GM10248 (cell line): ENCODE measurements at regions not wholly inside any gene's neighbourhood (a gene's known extent, or its start where the extent isn't known, plus 50 kb on each side); places are given as distances from the start of the nearest gene placed in this dataset.

ENCODE experiments used
- CTCF ChIA-PET: fragments of 300-600 bp; sonication (Branson Sonifier 250); formaldehyde crosslinking; extraction: SDS; loops from one replicate; lab custom pipeline; 2021; ENCODE audit warnings: antibody characterized with exemption; lab: Yijun Ruan, JAX
- POLR2A ChIA-PET: fragments of 350-650 bp; sonication (Branson Sonifier 250); formaldehyde crosslinking; extraction: SDS; loops from one replicate; lab custom pipeline; 2020; ENCODE audit warnings: antibody characterized with exemption; lab: Yijun Ruan, JAX
- DNase-seq: peaks from one replicate; pipeline ENCODE4 v3.0.0; 2012; ENCODE audit errors: extremely low spot score
- TF ChIP-seq, protein P1 (sequence below): IDR thresholded peaks from 2 replicates; pipeline ENCODE4 v1.5.1; 2012; ENCODE audit warnings: mild to moderate bottlenecking, low read depth; ENCODE audit errors: extremely low read depth, missing control alignments, control extremely low read depth

DNA sequence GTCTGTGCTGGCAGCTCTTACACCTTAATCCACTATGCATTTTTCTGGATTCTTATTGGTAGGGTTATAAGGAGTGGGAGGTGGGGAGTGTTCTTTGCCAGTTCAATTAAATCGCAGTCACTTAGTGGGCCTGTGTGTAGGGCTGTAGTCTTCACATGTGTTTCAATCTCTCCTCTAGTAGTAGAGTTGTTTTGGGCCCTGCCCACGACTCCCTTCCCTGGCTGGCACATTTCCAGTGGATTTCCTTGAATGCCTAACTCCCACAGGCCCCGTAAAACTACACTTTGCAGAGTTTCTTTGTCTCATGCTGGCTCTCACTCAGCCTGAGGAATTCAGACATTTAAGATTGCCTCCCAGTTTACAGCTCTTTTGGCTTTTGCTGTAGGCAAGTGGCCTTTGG, 414.0 kb upstream of the OPRM1 start:
- TF ChIP-seq, protein P1, sequence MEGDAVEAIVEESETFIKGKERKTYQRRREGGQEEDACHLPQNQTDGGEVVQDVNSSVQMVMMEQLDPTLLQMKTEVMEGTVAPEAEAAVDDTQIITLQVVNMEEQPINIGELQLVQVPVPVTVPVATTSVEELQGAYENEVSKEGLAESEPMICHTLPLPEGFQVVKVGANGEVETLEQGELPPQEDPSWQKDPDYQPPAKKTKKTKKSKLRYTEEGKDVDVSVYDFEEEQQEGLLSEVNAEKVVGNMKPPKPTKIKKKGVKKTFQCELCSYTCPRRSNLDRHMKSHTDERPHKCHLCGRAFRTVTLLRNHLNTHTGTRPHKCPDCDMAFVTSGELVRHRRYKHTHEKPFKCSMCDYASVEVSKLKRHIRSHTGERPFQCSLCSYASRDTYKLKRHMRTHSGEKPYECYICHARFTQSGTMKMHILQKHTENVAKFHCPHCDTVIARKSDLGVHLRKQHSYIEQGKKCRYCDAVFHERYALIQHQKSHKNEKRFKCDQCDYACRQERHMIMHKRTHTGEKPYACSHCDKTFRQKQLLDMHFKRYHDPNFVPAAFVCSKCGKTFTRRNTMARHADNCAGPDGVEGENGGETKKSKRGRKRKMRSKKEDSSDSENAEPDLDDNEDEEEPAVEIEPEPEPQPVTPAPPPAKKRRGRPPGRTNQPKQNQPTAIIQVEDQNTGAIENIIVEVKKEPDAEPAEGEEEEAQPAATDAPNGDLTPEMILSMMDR = no peak
- ChIA-PET CTCF (no interaction called here), POLR2A (no interaction called here)
- no peak for DNase-seq

DNA sequence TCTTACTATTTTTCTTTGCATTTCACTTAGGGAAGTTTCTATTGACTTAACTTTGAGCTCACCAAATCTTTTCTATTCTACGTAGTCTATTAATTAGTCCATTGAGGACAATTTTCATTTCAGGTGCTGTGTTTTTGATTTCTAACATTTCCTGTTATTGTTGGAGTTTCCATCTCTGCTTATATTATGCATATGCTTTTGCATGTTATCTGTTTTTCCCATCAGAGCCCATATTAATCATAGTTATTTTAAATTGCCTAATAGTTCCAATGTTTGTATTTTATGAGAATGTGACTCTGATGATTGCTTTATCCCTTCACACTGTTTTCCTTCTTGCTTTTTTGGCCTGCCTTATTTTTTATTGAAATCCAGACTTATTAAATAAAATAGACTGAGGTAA, 414.5 kb upstream of the OPRM1 start:
- ChIA-PET POLR2A (no interaction called here), CTCF (no interaction called here)
- DNase-seq = no peak
- TF ChIP-seq, protein P1 = no peak

DNA sequence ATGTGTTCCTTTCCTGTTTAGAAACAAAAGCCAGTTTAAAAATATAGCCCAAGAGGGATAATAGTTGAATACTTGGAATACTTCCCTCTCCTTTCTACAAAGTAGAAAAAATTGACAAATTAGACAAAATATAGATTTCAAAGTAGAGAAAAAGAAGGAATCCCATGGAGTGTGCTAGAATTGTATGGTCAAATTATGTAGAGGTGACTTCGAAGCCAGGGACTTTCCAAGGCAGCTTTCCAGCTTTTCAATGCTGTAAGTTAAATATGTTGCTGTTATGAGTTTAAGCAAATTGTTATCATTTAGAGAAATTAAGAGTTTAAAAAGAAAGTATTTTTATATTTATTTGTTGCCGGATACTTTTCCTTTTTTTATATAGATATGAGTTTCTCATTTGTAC, 415.5 kb upstream of the OPRM1 start:
- POLR2A ChIA-PET = no interaction called here
- CTCF ChIA-PET = no interaction called here
- TF ChIP-seq, protein P1 = no peak
- DNase-seq = no peak

DNA sequence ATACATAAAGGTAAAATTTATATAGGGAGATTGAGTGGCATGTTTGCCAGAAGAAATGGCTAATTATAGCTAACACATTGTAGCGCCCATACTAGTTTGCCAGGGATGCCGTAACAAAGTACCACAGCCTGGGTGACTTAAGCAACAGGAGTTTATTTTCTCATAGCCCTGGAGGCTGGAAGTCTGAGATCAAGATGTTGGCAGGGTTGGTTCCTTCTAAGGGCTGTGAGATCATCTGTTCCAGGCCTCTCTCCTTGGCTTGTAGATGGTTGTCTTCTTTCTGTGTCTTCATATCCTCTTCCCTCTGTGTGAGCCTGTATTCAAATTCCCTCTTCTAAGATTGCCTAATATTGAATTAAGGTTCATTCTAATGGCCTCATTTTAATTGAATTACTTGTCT, 417.5 kb upstream of the OPRM1 start:
- ChIA-PET POLR2A (no interaction called here), CTCF (no interaction called here)
- no peak for DNase-seq
- TF ChIP-seq, protein P1 = no peak

DNA sequence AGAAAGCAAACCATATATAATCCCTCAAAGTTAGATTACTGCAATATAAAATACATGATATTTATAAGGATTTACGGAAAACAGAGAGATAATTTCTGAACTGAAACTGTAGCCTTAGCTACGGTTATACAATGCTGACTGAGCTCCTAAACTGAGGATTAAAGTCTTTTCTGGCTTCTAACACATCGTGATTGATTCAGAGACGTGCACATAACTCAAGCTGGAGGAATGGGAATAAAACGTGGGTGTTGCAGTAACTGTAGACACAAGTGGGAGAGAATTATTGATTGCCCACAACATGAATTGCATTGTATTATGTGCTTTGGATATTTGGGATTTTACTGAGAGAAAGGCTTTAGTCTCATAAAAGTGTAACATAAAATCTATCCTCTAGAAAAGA, 418.0 kb upstream of the OPRM1 start:
- ChIA-PET POLR2A (no interaction called here), CTCF (no interaction called here)
- TF ChIP-seq, protein P1 = no peak
- no peak for DNase-seq

DNA sequence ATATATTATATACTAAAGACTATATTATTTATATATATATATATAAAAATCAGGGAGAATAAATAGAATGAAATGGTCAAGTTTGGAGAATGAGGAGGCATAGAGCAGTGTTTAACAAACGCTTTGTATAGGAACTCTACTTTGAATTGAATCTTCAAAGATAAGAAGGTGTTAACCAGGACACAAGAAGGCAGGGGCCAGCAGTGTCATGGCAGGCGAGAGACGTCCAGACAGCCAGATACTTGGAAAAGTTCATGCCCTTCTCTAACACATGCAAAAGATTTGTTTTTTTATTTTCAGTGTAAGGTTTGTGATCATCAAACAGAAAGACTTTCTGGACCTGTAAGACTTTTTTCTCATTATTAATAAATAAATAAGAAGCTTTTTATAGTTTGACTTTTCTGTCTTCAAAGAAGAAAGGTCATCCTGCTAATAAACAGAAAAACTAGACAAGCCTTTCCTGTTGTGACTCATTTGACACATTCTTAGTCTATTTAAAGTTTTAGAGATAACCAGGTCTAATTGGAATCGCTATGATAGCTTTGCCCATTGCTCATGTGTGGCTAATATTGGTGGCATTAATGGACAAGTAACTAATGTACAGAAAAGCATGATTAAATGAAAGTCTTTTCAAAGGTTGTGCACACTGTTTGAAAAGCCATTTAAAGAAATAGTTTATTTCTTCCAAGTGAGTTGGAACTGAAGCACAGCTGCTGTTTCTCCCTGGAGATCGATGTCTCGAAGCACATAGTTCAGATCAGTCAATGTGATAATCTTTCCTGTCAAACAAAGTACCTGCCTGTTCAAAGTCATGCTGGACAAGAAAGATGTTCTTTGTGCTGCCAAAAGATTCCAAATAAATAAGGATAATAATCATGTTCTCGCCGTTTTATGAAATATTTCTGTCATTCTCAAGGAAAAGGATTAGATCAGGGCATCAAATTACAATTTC, 420.4 kb upstream of the OPRM1 start:
- POLR2A ChIA-PET = no interaction called here
- TF ChIP-seq, protein P1 = no peak

More for the DNA sequence above, 420.4 kb upstream of the OPRM1 start:
- CTCF ChIA-PET = no interaction called here
- DNase-seq = no peak
